Heart right ventricle (tissue), 16 donors: ENCODE measurements at regions not wholly inside any gene's neighbourhood (a gene's known extent, or its start where the extent isn't known, plus 50 kb on each side); places are given as distances from the start of the nearest gene placed in this dataset.

Source experiments
- ATAC-seq, 8 donors: fragments of 200-7000 bp; cut with Tn5 transposase; one replicate each; pipeline ENCODE4 v1.9.1; 2020; ENCODE audit warnings: mild to moderate bottlenecking in 8 of 8, moderate library complexity in 8 of 8, moderate number of reproducible peaks in 1 of 8
- DNase-seq, 2 donors: peaks; one replicate each; pipeline ENCODE4 v3.0.0-alpha.2; 2020
- H3K27ac ChIP-seq, 10 donors: fragments of 200-600 bp; sonication (generic) in 2 of 10; one replicate each; pipeline versions ENCODE4 v1.5.0 to v1.8.0; 2020 to 2022; ENCODE audit warnings: mild to moderate bottlenecking in 3 of 10
- H3K27me3 ChIP-seq, 7 donors: fragments of 200-600 bp; one replicate each; pipeline ENCODE4 v1.8.0; 2021 to 2022; ENCODE audit warnings: mild to moderate bottlenecking in 2 of 7
- H3K36me3 ChIP-seq, 9 donors: fragments of 200-600 bp; sonication (generic) in 1 of 9; one replicate each; pipeline versions ENCODE4 v1.5.0 to v1.8.0; 2020 to 2022; ENCODE audit warnings: mild to moderate bottlenecking in 2 of 9
- H3K4me1 ChIP-seq, 9 donors: fragments of 200-600 bp; sonication (generic) in 1 of 9; one replicate each; pipeline versions ENCODE4 v1.5.0 to v1.8.0; 2020 to 2022; ENCODE audit warnings: mild to moderate bottlenecking in 4 of 9
- H3K4me3 ChIP-seq, 10 donors: fragments of 200-600 bp; sonication (generic) in 2 of 10; one replicate each; pipeline versions ENCODE4 v1.5.0 to v1.8.0; 2020 to 2022; ENCODE audit warnings: mild to moderate bottlenecking in 7 of 10, moderate library complexity in 2 of 10
- H3K9me3 ChIP-seq, 11 donors: fragments of 200-600 bp in 10 of 11; sonication (generic) in 2 of 11; one replicate each; pipeline versions ENCODE4 v1.5.0 to v1.8.0; 2013 to 2022; ENCODE audit warnings: mild to moderate bottlenecking in 2 of 11, control low read depth in 1 of 11, moderate library complexity in 1 of 11
- CTCF ChIP-seq, 9 donors: fragments of 200-600 bp; sonication (generic) in 2 of 9; IDR thresholded peaks; one replicate each; pipeline versions ENCODE4 v1.5.0 to v1.8.0; 2021 to 2022; ENCODE audit warnings: antibody characterized with exemption in 9 of 9, mild to moderate bottlenecking in 5 of 9, moderate library complexity in 1 of 9
- WGBS, 2 donors: extraction: QIAGEN DNeasy Blood & Tissue Kit; methylation state at CpG; one replicate each; pipeline ENCODE4 v1.1.7; 2013; ENCODE audit warnings: inconsistent platforms in 1 of 2; 5-methylcytosine and 5-hydroxymethylcytosine counted together
- intact Hi-C, 10 donors: fragments of 100-400 bp; cut with DNase I; formaldehyde crosslinking; loops; one replicate each; pipeline versions ENCODE4 v1.11.1 to v1.14.2; 2022
- donor health status: Arrhythmogenic right ventricular cardiomyopathy.
- donor health status: ischemic (EF 13 %, LVEDD 7.1; RV severe dilation, severe dysfunction).
- donor health status: healthy with polysubstance abuse.
- donor health status: DM: no; HTN: yes; CAD: no.
- donor health status: DM: no; HTN: no; CAD: no.
- donor health status: ischemic (EF 25% LVEDD 6.9; RV normal size, moderate dysfunction).
- donor health status: ischemic (EF 25% LVEDD 5.7; RV mildly dilated, moderate dysfunction).
- donor health status: healthy.
- donor health status: DM: yes; HTN: yes; CAD: no.
- donor health status: Ischemic cardiomyopathy.
- donor health status: ischemic (EF 35%, LVEDD 5.7; RV mildly dilated, moderate dysfunction).
- donor health status: nonischemic (EF 11% LVEDD 7.7; RV severe dilation, severe dysfunction).
- donor health status: DM: yes; HTN: yes; CAD: no.
- donor health status: PGD.
- donor health status: ischemic (EF 29% LVEDD 5.4; RV normal size, mild dysfunction).
- donor health status: nonischemic (EF 23%, LVEDD 6.1; RV moderate dilation, normal function).

GRCh38 chr9:10855847-10856246 is 243.0 kb upstream of the PTPRD start:
- Histone ChIP-seq H3K9me3 (no peaks in the 10 kb centered on the region), H3K36me3 (no peaks in the 10 kb centered on the region), H3K27me3 (no peaks in the 10 kb centered on the region), H3K4me1 (no peaks in the 10 kb centered on the region), H3K4me3 (no peak overlapping the region), H3K27ac (no peak overlapping the region)
- DNase-seq (no peak), ATAC-seq (no peak)
- peak in 3 of 9 donors; percentile 18 to 22 (median 19) for TF ChIP-seq CTCF (IDR thresholded peaks at IDR 0.05)
- 24 to 31% methylated on average over 1 of the region's 1 CpG for WGBS, 2 donors
- intact Hi-C loops, result no loop called here

- Histone ChIP-seq H3K9me3 (no peaks in the 10 kb centered on the region), H3K4me1 (no peaks in the 10 kb centered on the region), H3K27me3 (no peaks in the 10 kb centered on the region), H3K27ac (no peak overlapping the region), H3K36me3 (no peaks in the 10 kb centered on the region), H3K4me3 (no peak overlapping the region)
- WGBS, 2 donors, result 61 to 75% methylated on average over 1 of the region's 1 CpG
- DNase-seq (no peak), ATAC-seq (no peak)
- TF ChIP-seq CTCF (IDR thresholded peaks at IDR 0.05), result no peak
- intact Hi-C loops, result no loop called here
These were observed 246.0 kb upstream of the PTPRD start for GRCh38 chr9:10858817-10859216.

- peaks cover 0 to under 1% (median 0%) of the 10 kb centered on the region in 11 donors for H3K9me3 ChIP-seq
- TF ChIP-seq CTCF (IDR thresholded peaks at IDR 0.05), result no peak
- DNase-seq (no peak), ATAC-seq (no peak)
- no peak overlapping the region for H3K27ac ChIP-seq
- intact Hi-C loops, result no loop called here
- H3K27me3 ChIP-seq, result no peaks in the 10 kb centered on the region
- no peak overlapping the region for H3K4me3 ChIP-seq
- H3K36me3 ChIP-seq, result no peaks in the 10 kb centered on the region
- 64 to 83% methylated on average over 2 of the region's 2 CpGs for WGBS, 2 donors
- H3K4me1 ChIP-seq, result no peaks in the 10 kb centered on the region
These were observed 250.7 kb upstream of the PTPRD start for GRCh38 chr9:10863476-10863875.

- H3K4me1 ChIP-seq, result no peaks in the 10 kb centered on the region
- ATAC-seq (no peak), DNase-seq (no peak)
- intact Hi-C loops, result no loop called here
- TF ChIP-seq CTCF (IDR thresholded peaks at IDR 0.05), result no peak
- H3K9me3 ChIP-seq, result peaks cover 0 to 11% (median 0%) of the 10 kb centered on the region in 11 donors
- WGBS, 2 donors, result 84 to 87% methylated on average over 2 of the region's 2 CpGs
- H3K4me3 ChIP-seq, result no peak overlapping the region
- no peak overlapping the region for H3K27ac ChIP-seq
- H3K27me3 ChIP-seq, result no peaks in the 10 kb centered on the region
- H3K36me3 ChIP-seq, result no peaks in the 10 kb centered on the region
These were observed 254.4 kb upstream of the PTPRD start for GRCh38 chr9:10867194-10867593.

GRCh38 chr9:10869687-10870086 is 256.9 kb upstream of the PTPRD start:
- H3K4me3 ChIP-seq, result no peak overlapping the region
- H3K27ac ChIP-seq, result no peak overlapping the region
- H3K9me3 ChIP-seq, result peaks cover 0 to 11% (median 0%) of the 10 kb centered on the region in 11 donors
- intact Hi-C loops, result no loop called here
- H3K27me3 ChIP-seq, result no peaks in the 10 kb centered on the region
- no peak for ATAC-seq
- no peak for TF ChIP-seq CTCF (IDR thresholded peaks at IDR 0.05)
- DNase-seq, result no peak
- H3K4me1 ChIP-seq, result no peaks in the 10 kb centered on the region
- no peaks in the 10 kb centered on the region for H3K36me3 ChIP-seq
